GM23248 (cell line): ENCODE measurements at regions not wholly inside any gene's neighbourhood (a gene's known extent, or its start where the extent isn't known, plus 50 kb on each side); places are given as distances from the start of the nearest gene placed in this dataset.

Experiments used
- DNase-seq: peaks from one replicate; pipeline ENCODE4 v3.0.0-alpha.2; 2015
- H2AFZ ChIP-seq: fragments of 200-600 bp; sonication (generic); 2 replicates; pipeline ENCODE4 v1.6.1; 2016; ENCODE audit warnings: antibody characterized with exemption
- H3F3A ChIP-seq: fragments of 200-600 bp; sonication (generic); 2 replicates; pipeline ENCODE4 v1.6.1; 2016; ENCODE audit warnings: mild to moderate bottlenecking, antibody characterized with exemption, mixed run types; ENCODE audit not compliant: insufficient read depth
- H3K27ac ChIP-seq: fragments of 200-600 bp; sonication (generic); 2 replicates; pipeline ENCODE4 v1.5.1; 2016; ENCODE audit warnings: mild to moderate bottlenecking
- H3K27me3 ChIP-seq: fragments of 200-600 bp; sonication (generic); replicated peaks from 2 replicates; pipeline ENCODE4 v1.6.1; 2016; ENCODE audit warnings: mild to moderate bottlenecking; ENCODE audit not compliant: insufficient read depth
- H3K36me3 ChIP-seq: fragments of 200-600 bp; sonication (generic); 2 replicates; pipeline ENCODE4 v1.6.1; 2016; ENCODE audit warnings: low read depth, mild to moderate bottlenecking
- H3K4me1 ChIP-seq: fragments of 200-600 bp; sonication (generic); 2 replicates; pipeline ENCODE4 v1.6.1; 2016; ENCODE audit warnings: mild to moderate bottlenecking; ENCODE audit not compliant: insufficient read depth
- H3K4me2 ChIP-seq: fragments of 200-600 bp; sonication (generic); one replicate; pipeline ENCODE4 v1.6.1; 2016; ENCODE audit warnings: mild to moderate bottlenecking; ENCODE audit not compliant: unreplicated experiment
- H3K4me3 ChIP-seq: fragments of 200-600 bp; sonication (generic); 2 replicates; pipeline ENCODE4 v1.5.1; 2016; ENCODE audit warnings: mild to moderate bottlenecking
- H3K79me2 ChIP-seq: fragments of 200-600 bp; sonication (generic); 2 replicates; pipeline ENCODE4 v1.6.1; 2016; ENCODE audit warnings: mild to moderate bottlenecking; ENCODE audit not compliant: insufficient read depth
- H3K9ac ChIP-seq: fragments of 200-600 bp; sonication (generic); 2 replicates; pipeline ENCODE4 v1.6.1; 2016; ENCODE audit warnings: mild to moderate bottlenecking
- H3K9me2 ChIP-seq: fragments of 200-600 bp; sonication (generic); 2 replicates; pipeline ENCODE4 v1.6.1; 2016; ENCODE audit warnings: mixed run types, mild to moderate bottlenecking, moderate library complexity; ENCODE audit not compliant: insufficient read depth
- H3K9me3 ChIP-seq: fragments of 200-600 bp; sonication (generic); one replicate; pipeline ENCODE4 v1.6.1; 2017; ENCODE audit warnings: low read depth
- H4K20me1 ChIP-seq: fragments of 200-600 bp; sonication (generic); 2 replicates; pipeline ENCODE4 v1.6.0; 2016; ENCODE audit not compliant: insufficient read depth
- EZH2 ChIP-seq: fragments of 200-600 bp; sonication (generic); IDR thresholded peaks from 2 replicates; pipeline ENCODE4 v1.6.1; 2018; ENCODE audit warnings: antibody characterized with exemption, mild to moderate bottlenecking; ENCODE audit not compliant: insufficient read depth, poor library complexity, severe bottlenecking
- EZH2phosphoT487 ChIP-seq: fragments of 200-600 bp; sonication (generic); IDR thresholded peaks from 2 replicates; pipeline ENCODE4 v1.6.1; 2018; ENCODE audit warnings: antibody characterized with exemption, moderate library complexity, mild to moderate bottlenecking, low read depth; ENCODE audit not compliant: insufficient read depth
- WGBS, 2 experiments: methylation state at CpG; one replicate each; pipeline ENCODE4 v1.1.6; 2015 to 2017; ENCODE audit warnings: low lambda C conversion rate in 2 of 2, low coverage in 1 of 2; ENCODE audit errors: missing lambda C conversion rate in 2 of 2; 5-methylcytosine and 5-hydroxymethylcytosine counted together
- in situ Hi-C: fragments of 300-500 bp; cut with MboI; formaldehyde crosslinking; loops from 2 replicates; pipeline ENCODE4 v1.15.0; 2020

GRCh38 chr14:104290756-104291122, 152.4 kb downstream of the KIF26A start:
- no peaks in the 10 kb centered on the region for H3K9me3 ChIP-seq
- in situ Hi-C loops: no loop called here
- H3K27me3 ChIP-seq: no peaks in the 10 kb centered on the region
- H3K4me3 ChIP-seq: no peak overlapping the region
- H3K4me1 ChIP-seq: no peaks in the 10 kb centered on the region
- H3K36me3 ChIP-seq: no peaks in the 10 kb centered on the region
- TF ChIP-seq EZH2 (no peak), EZH2phosphoT487 (no peak)
- H3K9ac ChIP-seq: no peak overlapping the region
- no peaks in the 10 kb centered on the region for H3F3A ChIP-seq
- 21 to 25% methylated on average over 9 of the region's 9 CpGs for WGBS, 2 experiments
- no peaks in the 10 kb centered on the region for H3K79me2 ChIP-seq
- no peaks in the 10 kb centered on the region for H3K9me2 ChIP-seq
- H3K27ac ChIP-seq: no peak overlapping the region
- no peak overlapping the region for H2AFZ ChIP-seq
- DNase-seq: no peak
- H4K20me1 ChIP-seq: no peaks in the 10 kb centered on the region
- H3K4me2 ChIP-seq: no peak overlapping the region

- in situ Hi-C loops: no loop called here
- Histone ChIP-seq H3K4me1 (no peaks in the 10 kb centered on the region), H3K36me3 (no peaks in the 10 kb centered on the region), H3K79me2 (no peaks in the 10 kb centered on the region), H2AFZ (no peak overlapping the region), H3K4me2 (no peak overlapping the region), H3K4me3 (no peak overlapping the region), H3K27ac (no peak overlapping the region), H3K27me3 (no peaks in the 10 kb centered on the region), H3K9me2 (no peaks in the 10 kb centered on the region), H3K9ac (no peak overlapping the region), H3K9me3 (no peaks in the 10 kb centered on the region), H3F3A (no peaks in the 10 kb centered on the region), H4K20me1 (no peaks in the 10 kb centered on the region)
- no peak for DNase-seq
- TF ChIP-seq EZH2phosphoT487 (no peak), EZH2 (no peak)
- 14% methylated on average over 24 to 25 of the region's 25 CpGs for WGBS, 2 experiments
Measured at GRCh38 chr14:104291123-104292000, 153.0 kb downstream of the KIF26A start.

- H3K79me2 ChIP-seq: no peaks in the 10 kb centered on the region
- no peak for TF ChIP-seq EZH2phosphoT487
- no peak for TF ChIP-seq EZH2
- H3K36me3 ChIP-seq: no peaks in the 10 kb centered on the region
- H3K9ac ChIP-seq: no peak overlapping the region
- no peaks in the 10 kb centered on the region for H3K9me2 ChIP-seq
- H3K4me1 ChIP-seq: no peaks in the 10 kb centered on the region
- DNase-seq: no peak
- no peaks in the 10 kb centered on the region for H3K9me3 ChIP-seq
- H3K4me2 ChIP-seq: no peak overlapping the region
- no peaks in the 10 kb centered on the region for H3F3A ChIP-seq
- no peak overlapping the region for H2AFZ ChIP-seq
- 6 to 7% methylated on average over 24 to 28 of the region's 28 CpGs for WGBS, 2 experiments
- no peaks in the 10 kb centered on the region for H3K27me3 ChIP-seq
- in situ Hi-C loops: no loop called here
- no peak overlapping the region for H3K4me3 ChIP-seq
- H4K20me1 ChIP-seq: no peaks in the 10 kb centered on the region
- H3K27ac ChIP-seq: no peak overlapping the region
Measured at GRCh38 chr14:104292084-104292970, 153.9 kb downstream of the KIF26A start.

GRCh38 chr14:104293231-104293841, 154.9 kb downstream of the KIF26A start:
- no peaks in the 10 kb centered on the region for H3K79me2 ChIP-seq
- H3K27me3 ChIP-seq: no peaks in the 10 kb centered on the region
- no peaks in the 10 kb centered on the region for H3F3A ChIP-seq
- H4K20me1 ChIP-seq: no peaks in the 10 kb centered on the region
- no peaks in the 10 kb centered on the region for H3K9me2 ChIP-seq
- no peak overlapping the region for H3K4me2 ChIP-seq
- no peak overlapping the region for H2AFZ ChIP-seq
- no peak for DNase-seq
- H3K27ac ChIP-seq: no peak overlapping the region
- H3K9me3 ChIP-seq: no peaks in the 10 kb centered on the region
- no peak overlapping the region for H3K4me3 ChIP-seq
- H3K9ac ChIP-seq: no peak overlapping the region
- no peaks in the 10 kb centered on the region for H3K36me3 ChIP-seq
- TF ChIP-seq EZH2phosphoT487 (no peak), EZH2 (no peak)
- 18 to 20% methylated on average over 11 to 14 of the region's 15 CpGs for whole genome bisulfite sequencing, 2 experiments
- in situ Hi-C loops: no loop called here
- no peaks in the 10 kb centered on the region for H3K4me1 ChIP-seq
